MM.1S (cell line): ENCODE measurements at regions not wholly inside any gene's neighbourhood (a gene's known extent, or its start where the extent isn't known, plus 50 kb on each side); places are given as distances from the start of the nearest gene placed in this dataset.

Experiments
- EZH2 ChIP-seq: fragments of 300-600 bp; sonication (generic); optimal IDR thresholded peaks from 2 replicates; pipeline ENCODE3; 2017; ENCODE audit warnings: low read depth, mild to moderate bottlenecking, antibody characterized with exemption, low read length, mixed read lengths
- EZH2phosphoT487 ChIP-seq: fragments of 300-600 bp; sonication (generic); IDR thresholded peaks from 2 replicates; pipeline ENCODE4 v1.6.1; 2018; ENCODE audit warnings: antibody characterized with exemption, low read length
- TF ChIP-seq, protein P1 (sequence below): fragments of 300-600 bp; sonication (generic); IDR thresholded peaks from 2 replicates; pipeline ENCODE4 v1.5.1; 2016; ENCODE audit warnings: antibody characterized with exemption, low read length, mixed read lengths

DNA sequence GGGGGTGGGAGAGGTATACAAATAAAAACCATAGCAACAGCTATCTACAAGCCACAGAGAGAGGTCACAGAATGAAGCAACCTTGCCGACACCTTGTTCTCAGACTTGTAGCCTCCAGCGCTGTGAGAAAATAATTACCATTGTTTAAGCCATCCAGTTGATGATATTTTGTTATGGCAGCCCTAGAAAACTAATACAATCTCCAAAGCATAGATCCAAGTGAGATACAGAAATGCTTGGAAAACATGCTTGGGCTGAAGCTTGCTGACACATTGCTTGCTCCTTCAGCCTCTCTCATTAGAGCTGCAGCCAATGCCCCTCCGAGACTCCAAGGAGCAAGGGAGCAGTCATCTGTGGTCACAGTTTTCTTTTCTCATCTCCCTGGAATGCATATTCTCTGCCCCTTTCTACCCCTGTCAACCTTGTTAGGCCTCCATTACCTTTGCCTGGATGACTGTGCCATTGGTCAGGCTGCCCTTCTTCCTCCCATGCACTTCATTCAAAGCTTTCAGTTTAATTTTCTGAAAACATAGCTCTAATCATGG lies 401.4 kb upstream of the KLF4 start:
- TF ChIP-seq, protein P1, sequence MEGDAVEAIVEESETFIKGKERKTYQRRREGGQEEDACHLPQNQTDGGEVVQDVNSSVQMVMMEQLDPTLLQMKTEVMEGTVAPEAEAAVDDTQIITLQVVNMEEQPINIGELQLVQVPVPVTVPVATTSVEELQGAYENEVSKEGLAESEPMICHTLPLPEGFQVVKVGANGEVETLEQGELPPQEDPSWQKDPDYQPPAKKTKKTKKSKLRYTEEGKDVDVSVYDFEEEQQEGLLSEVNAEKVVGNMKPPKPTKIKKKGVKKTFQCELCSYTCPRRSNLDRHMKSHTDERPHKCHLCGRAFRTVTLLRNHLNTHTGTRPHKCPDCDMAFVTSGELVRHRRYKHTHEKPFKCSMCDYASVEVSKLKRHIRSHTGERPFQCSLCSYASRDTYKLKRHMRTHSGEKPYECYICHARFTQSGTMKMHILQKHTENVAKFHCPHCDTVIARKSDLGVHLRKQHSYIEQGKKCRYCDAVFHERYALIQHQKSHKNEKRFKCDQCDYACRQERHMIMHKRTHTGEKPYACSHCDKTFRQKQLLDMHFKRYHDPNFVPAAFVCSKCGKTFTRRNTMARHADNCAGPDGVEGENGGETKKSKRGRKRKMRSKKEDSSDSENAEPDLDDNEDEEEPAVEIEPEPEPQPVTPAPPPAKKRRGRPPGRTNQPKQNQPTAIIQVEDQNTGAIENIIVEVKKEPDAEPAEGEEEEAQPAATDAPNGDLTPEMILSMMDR: no peak
- TF ChIP-seq EZH2 (no peak), EZH2phosphoT487 (no peak)
